T-helper 2 cell treated with Interferon-gamma antibody and Interleukin-4, amounts not matched to agents 100 ng/mL and 5 ng/mL, for 36 hours (primary cell): ENCODE measurements at regions not wholly inside any gene's neighbourhood (a gene's known extent, or its start where the extent isn't known, plus 50 kb on each side); places are given as distances from the start of the nearest gene placed in this dataset.

Source experiments
- intact Hi-C: fragments of 100-400 bp; cut with micrococcal nuclease; formaldehyde crosslinking; loops from one replicate; pipeline ENCODE4 v1.15.1; 2023

DNA sequence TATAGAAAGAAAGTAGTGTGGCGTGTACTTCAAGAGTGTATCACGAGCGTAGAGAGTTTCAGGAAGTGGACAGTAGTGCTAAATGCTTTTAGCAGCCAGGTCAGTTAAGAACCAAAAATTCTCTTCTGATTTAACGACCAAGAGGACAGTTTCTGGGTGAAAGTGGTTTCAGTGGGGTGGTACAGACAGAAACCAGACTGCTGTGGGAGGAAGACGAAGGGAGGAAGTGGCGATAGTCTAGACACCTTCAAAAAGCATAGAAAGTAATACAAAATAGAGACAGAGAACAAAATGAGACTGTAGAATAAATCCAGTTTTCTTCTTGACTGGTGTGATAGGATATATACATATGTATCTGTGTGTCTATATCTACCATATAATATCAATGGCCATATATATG lies 93.5 kb downstream of the MBL2 start:
- intact Hi-C loops = no loop called here

DNA sequence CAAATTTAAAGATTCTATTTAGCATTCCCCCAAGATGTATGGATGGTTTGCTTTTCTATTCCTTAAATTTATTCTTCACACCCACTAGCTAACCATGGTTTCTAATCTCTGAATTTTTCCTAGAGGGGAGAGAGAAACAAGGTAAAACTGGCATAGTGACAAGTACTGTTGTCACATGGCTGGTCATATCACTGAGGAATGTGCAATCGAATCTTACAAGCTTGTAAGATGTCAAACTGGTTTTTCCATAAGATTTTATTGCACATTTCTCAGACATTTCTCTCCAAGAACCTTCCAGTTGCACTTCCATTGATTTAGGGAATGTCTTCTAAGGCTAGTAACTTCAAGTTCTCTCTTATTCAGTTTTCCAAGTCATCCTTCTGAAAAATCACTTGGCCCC lies 89.8 kb downstream of the MBL2 start:
- intact Hi-C loops = no loop called here

DNA sequence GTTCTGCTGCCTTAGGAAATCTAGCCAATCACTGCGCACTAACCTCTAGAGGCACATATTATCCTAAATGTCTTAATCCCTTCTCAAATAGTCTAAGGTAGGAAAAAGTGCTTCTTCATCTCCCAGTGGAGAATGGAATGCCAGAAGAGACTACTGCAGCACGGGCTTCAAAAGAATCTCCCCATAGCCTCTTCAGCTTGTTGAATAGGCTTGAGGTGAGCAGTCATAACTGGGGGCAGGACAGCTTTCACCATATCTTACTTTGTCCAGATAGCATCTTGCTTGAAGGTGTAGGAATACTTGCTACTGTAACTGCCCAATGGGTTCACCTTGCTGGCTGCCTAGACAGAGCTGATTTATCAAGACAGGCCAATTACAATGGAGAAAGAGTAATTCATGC lies 88.8 kb downstream of the MBL2 start:
- intact Hi-C loops = no loop called here

DNA sequence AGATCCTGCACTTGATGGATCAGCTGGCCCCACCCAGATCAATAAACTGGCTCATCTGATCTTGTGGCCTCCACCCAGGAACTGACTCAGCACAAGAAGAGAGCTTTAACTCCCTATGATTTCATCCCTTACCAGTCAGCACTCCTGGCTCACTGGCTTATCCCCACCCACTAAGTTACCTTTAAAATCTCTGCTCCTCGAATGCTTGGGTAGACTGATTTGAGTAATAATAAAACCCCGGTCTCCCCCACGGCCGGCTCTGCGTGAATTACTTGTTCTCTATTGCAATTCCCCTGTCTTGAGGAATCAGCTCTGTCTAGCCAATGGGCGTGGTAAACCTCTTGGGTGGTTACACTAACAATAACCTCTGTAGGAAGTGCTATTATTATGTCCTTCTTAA lies 83.7 kb downstream of the MBL2 start:
- intact Hi-C loops = no loop called here

DNA sequence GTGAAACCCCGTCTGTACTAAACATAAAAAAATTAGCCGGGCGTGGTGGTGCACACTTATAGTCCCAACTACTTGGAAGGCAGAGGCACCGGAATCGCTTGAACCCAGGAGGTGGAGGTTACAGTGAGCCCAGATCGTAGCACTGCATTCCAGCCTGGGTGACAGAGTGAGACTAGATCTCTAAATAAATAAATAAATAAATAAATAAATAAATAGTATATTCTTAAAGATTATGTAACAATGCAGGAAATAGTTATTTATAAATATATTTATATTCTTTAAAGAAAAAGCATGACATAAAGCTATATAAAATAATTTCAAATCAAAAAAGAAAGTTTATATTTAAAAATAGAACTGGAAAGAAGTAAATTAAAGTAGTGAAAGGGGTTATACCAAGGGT lies 76.4 kb downstream of the MBL2 start:
- intact Hi-C loops = no loop called here

DNA sequence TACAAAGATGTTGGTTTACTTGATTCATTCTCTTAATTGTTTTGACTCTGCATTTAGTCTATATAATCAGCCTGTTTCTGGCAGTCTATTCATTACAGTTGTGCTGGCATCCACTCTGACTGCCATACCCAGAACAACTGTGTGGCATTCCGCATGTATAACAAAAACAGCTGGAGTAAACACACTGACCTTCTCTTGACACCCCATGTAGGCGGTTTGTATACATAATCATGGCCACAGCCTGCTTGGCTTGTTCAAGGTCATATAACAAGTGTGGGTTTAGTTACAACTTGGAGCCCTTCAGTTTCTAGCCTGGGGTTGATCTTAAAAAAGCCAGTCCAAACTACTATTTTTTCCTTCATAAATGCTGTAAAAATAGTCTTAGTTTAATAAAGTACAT lies 70.9 kb downstream of the MBL2 start:
- intact Hi-C loops = no loop called here

DNA sequence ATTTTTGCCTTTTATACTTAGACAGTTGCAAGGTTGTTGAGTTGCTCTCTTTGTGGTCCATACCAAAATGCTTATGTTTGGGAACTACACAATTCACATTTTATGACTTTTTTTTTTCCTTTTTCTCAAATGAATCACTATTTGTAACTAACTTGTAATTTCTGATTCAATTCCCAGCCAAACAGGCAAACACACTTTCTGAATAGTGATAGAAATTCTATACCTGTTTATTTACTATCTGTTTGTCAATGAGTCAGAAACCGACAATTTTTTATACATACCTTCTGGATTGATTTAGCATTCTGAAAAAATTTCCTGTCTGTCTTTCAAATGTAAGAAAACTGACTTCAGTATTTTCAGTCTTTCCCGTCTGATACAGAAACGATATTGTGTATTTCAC lies 69.1 kb downstream of the MBL2 start:
- intact Hi-C loops = no loop called here

DNA sequence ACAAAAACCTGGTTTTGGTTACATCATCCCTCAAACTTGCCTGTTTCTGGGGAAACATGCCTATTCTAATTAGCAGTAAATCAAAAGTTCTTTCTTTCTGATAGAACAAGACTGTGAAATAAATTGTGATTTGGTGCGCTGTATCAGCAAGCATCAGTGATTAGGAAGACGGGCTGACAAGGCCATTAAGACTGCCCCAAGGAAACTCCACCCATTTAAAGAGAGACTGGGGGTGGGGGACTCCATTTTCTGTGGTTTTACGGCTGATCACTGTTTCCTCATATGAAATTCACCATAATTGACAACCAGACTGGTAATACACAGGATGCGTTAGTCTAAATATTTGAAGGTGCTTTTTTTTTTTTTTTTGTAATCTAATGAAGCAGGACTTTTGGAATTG lies 68.7 kb downstream of the MBL2 start:
- intact Hi-C loops = no loop called here

DNA sequence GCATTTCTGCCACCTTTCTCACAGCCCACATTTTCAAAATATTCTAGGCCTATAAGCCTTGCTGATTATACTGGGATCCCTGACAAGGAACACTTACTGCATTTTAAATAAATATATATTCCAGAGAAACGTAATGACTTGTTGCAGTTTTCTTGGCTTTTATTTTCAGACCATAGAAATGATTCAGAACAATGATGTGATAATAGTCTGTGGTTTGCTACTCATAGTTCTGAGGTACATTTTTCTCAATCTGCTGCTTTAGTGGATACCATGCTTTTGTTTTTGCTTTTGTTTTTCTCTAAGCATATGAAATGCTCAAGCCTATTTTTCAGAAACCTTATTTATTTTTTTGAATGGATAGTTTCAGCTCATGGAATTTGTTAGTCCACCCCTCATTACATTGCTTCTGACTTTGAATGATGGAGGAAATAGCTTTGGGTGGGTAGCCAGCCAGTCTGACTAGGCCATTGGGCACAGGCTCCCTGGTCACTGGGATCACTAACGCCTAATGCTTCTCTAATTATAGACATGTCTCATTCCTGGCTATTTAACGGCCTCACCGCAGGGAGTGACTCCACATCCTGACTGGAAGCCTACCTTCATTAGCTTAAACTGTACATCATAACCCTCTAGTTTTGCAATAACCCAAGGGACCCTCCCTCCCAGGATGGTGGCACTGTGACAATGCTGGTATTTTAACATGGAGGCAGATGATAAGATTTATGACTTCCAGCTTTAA lies 66.1 kb downstream of the MBL2 start:
- intact Hi-C loops = no loop called here
